Hepatocyte (in vitro differentiated cells): ENCODE measurements at regions not wholly inside any gene's neighbourhood (a gene's known extent, or its start where the extent isn't known, plus 50 kb on each side); places are given as distances from the start of the nearest gene placed in this dataset.

Experiments
- EZH2 ChIP-seq: fragments of 200-600 bp; sonication (generic); IDR thresholded peaks from 2 replicates; pipeline ENCODE4 v1.6.1; 2016; ENCODE audit warnings: antibody characterized with exemption, mild to moderate bottlenecking, borderline replicate concordance
- EZH2phosphoT487 ChIP-seq: fragments of 200-600 bp; sonication (generic); IDR thresholded peaks from one replicate; pipeline ENCODE4 v1.6.1; 2018; ENCODE audit warnings: antibody characterized with exemption, mild to moderate bottlenecking, low read depth, moderate library complexity; ENCODE audit not compliant: unreplicated experiment, severe bottlenecking
- TF ChIP-seq, protein P1 (sequence below): fragments of 200-600 bp; sonication (generic); IDR thresholded peaks from 2 replicates; pipeline ENCODE4 v1.5.1; 2016; ENCODE audit warnings: antibody characterized with exemption, mild to moderate bottlenecking; ENCODE audit not compliant: poor library complexity

- TF ChIP-seq, protein P1, sequence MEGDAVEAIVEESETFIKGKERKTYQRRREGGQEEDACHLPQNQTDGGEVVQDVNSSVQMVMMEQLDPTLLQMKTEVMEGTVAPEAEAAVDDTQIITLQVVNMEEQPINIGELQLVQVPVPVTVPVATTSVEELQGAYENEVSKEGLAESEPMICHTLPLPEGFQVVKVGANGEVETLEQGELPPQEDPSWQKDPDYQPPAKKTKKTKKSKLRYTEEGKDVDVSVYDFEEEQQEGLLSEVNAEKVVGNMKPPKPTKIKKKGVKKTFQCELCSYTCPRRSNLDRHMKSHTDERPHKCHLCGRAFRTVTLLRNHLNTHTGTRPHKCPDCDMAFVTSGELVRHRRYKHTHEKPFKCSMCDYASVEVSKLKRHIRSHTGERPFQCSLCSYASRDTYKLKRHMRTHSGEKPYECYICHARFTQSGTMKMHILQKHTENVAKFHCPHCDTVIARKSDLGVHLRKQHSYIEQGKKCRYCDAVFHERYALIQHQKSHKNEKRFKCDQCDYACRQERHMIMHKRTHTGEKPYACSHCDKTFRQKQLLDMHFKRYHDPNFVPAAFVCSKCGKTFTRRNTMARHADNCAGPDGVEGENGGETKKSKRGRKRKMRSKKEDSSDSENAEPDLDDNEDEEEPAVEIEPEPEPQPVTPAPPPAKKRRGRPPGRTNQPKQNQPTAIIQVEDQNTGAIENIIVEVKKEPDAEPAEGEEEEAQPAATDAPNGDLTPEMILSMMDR: no peak
- TF ChIP-seq EZH2 (no peak), EZH2phosphoT487 (no peak)
Measured at GRCh38 chr2:116668691-116669090, 1145.8 kb upstream of the DDX18 start.
